ENCODE measurements at regions not wholly inside any gene's neighbourhood (a gene's known extent, or its start where the extent isn't known, plus 50 kb on each side); places are given as distances from the start of the nearest gene placed in this dataset.

- WGBS, 2 donors, result 34 to 38% methylated on average over 28 of the region's 28 CpGs
Measured at GRCh38 chr11:120013325-120014250, 124.3 kb downstream of the TRIM29 start.

DNA sequence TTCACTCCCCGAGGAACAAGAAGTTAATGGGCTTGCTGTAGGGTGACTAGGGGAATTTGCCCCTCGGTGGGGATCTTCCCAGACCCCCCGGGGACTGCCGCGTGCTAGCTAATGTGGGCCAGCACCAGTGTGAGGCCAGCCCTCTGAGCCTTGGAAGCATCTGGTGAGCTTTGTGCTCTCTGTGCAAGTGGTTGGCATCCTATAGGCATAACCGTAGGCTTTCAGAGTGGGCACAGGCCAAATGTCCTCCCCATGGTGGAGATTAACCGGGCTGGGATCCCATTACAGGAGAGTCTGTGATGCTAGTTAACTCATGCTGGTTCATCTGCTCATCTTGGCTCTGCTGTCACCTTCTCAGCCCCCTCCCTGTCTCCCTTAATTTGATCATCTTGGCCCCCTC lies 125.7 kb downstream of the TRIM29 start:
- H3K4me1 ChIP-seq (ENCODE audit: control insufficient read depth in 5 of 5, insufficient read depth in 5 of 5, low read length in 5 of 5), result peaks cover 0 to 4% (median 0%) of the 10 kb centered on the region in 5 donors
- H3K4me3 ChIP-seq, result no peak overlapping the region
- no peaks in the 10 kb centered on the region for H3K36me3 ChIP-seq (ENCODE audit: control insufficient read depth in 4 of 4, insufficient read depth in 4 of 4, low read length in 4 of 4)
- H3K27me3 ChIP-seq (ENCODE audit: control insufficient read depth in 3 of 3, insufficient read depth in 3 of 3, low read length in 2 of 3), result peaks cover 0 to 28% (median 6%) of the 10 kb centered on the region in 3 donors
- no peak for ATAC-seq (ENCODE audit: insufficient read depth, low FRiP score)
- H3K9me3 ChIP-seq (ENCODE audit: control insufficient read depth in 4 of 4, insufficient read depth in 3 of 4, low read length in 3 of 4), result no peaks in the 10 kb centered on the region
- DNase-seq, result no peak
- H3K27ac ChIP-seq (ENCODE audit: low read depth in 1 of 2, low read length in 1 of 2), result no peak overlapping the region
- WGBS, 2 donors, result 68 to 72% methylated on average over 7 of the region's 7 CpGs
- no peak overlapping the region for H3K9ac ChIP-seq (ENCODE audit: insufficient read depth in 1 of 2, low read length in 2 of 2)
- TF ChIP-seq, protein P1, sequence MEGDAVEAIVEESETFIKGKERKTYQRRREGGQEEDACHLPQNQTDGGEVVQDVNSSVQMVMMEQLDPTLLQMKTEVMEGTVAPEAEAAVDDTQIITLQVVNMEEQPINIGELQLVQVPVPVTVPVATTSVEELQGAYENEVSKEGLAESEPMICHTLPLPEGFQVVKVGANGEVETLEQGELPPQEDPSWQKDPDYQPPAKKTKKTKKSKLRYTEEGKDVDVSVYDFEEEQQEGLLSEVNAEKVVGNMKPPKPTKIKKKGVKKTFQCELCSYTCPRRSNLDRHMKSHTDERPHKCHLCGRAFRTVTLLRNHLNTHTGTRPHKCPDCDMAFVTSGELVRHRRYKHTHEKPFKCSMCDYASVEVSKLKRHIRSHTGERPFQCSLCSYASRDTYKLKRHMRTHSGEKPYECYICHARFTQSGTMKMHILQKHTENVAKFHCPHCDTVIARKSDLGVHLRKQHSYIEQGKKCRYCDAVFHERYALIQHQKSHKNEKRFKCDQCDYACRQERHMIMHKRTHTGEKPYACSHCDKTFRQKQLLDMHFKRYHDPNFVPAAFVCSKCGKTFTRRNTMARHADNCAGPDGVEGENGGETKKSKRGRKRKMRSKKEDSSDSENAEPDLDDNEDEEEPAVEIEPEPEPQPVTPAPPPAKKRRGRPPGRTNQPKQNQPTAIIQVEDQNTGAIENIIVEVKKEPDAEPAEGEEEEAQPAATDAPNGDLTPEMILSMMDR (IDR thresholded peaks at IDR 0.05; ENCODE audit: control extremely low read depth, extremely low read depth), result no peak

More at GRCh38 chr11:120013325-120014250, 124.3 kb downstream of the TRIM29 start:
- H3K36me3 ChIP-seq (ENCODE audit: control insufficient read depth in 4 of 4, insufficient read depth in 4 of 4, low read length in 4 of 4), result no peaks in the 10 kb centered on the region
- no peak overlapping the region for H3K27ac ChIP-seq (ENCODE audit: low read depth in 1 of 2, low read length in 1 of 2)
- TF ChIP-seq, protein P1 (IDR thresholded peaks at IDR 0.05; ENCODE audit: control extremely low read depth, extremely low read depth), result no peak
- no peaks in the 10 kb centered on the region for H3K9me3 ChIP-seq (ENCODE audit: control insufficient read depth in 4 of 4, insufficient read depth in 3 of 4, low read length in 3 of 4)
- ATAC-seq (ENCODE audit: insufficient read depth, low FRiP score), result no peak
- no peak overlapping the region for H3K9ac ChIP-seq (ENCODE audit: insufficient read depth in 1 of 2, low read length in 2 of 2)
- peak; percentile 31 to 59 (median 55) for DNase-seq
- no peak overlapping the region for H3K4me3 ChIP-seq
- H3K27me3 ChIP-seq (ENCODE audit: control insufficient read depth in 3 of 3, insufficient read depth in 3 of 3, low read length in 2 of 3), result peaks cover 0 to 30% (median 6%) of the 10 kb centered on the region in 3 donors
- H3K4me1 ChIP-seq (ENCODE audit: control insufficient read depth in 5 of 5, insufficient read depth in 5 of 5, low read length in 5 of 5), result peaks cover 0 to 4% (median 0%) of the 10 kb centered on the region in 5 donors

- Histone ChIP-seq H3K36me3 (ENCODE audit: control insufficient read depth in 4 of 4, insufficient read depth in 4 of 4, low read length in 4 of 4) (no peaks in the 10 kb centered on the region), H3K27ac (ENCODE audit: low read depth in 1 of 2, low read length in 1 of 2) (no peak overlapping the region), H3K4me3 (no peak overlapping the region), H3K9me3 (ENCODE audit: control insufficient read depth in 4 of 4, insufficient read depth in 3 of 4, low read length in 3 of 4) (no peaks in the 10 kb centered on the region), H3K27me3 (ENCODE audit: control insufficient read depth in 3 of 3, insufficient read depth in 3 of 3, low read length in 2 of 3) (peaks cover 0 to 28% (median 6%) of the 10 kb centered on the region in 3 donors), H3K9ac (ENCODE audit: insufficient read depth in 1 of 2, low read length in 2 of 2) (no peak overlapping the region), H3K4me1 (ENCODE audit: control insufficient read depth in 5 of 5, insufficient read depth in 5 of 5, low read length in 5 of 5) (peaks cover 0 to 4% (median 0%) of the 10 kb centered on the region in 5 donors)
- DNase-seq, result no peak
- ATAC-seq (ENCODE audit: insufficient read depth, low FRiP score), result no peak
- 73 to 74% methylated on average over 10 of the region's 10 CpGs for WGBS, 2 donors
- TF ChIP-seq, protein P1 (IDR thresholded peaks at IDR 0.05; ENCODE audit: control extremely low read depth, extremely low read depth), result no peak
Measured at GRCh38 chr11:120011836-120012235, 126.1 kb downstream of the TRIM29 start.

All from lung (tissue), 11 donors.